GM23338 (cell line): ENCODE measurements at regions not wholly inside any gene's neighbourhood (a gene's known extent, or its start where the extent isn't known, plus 50 kb on each side); places are given as distances from the start of the nearest gene placed in this dataset.

Experiments
- CREB1 ChIP-seq: fragments of 250-450 bp; sonication (Bioruptor Pico); IDR thresholded peaks from 2 replicates; pipeline ENCODE4 v1.5.0; 2020; ENCODE audit warnings: low read depth, mild to moderate bottlenecking, moderate library complexity
- CTCF ChIP-seq, 2 experiments: fragments of 200-600 bp in 1 of 2; sonication (generic) in 1 of 2; conservative IDR thresholded peaks; 2 replicates each; pipeline versions ENCODE4 v1.5.1 to v1.6.1; 2016 to 2017; ENCODE audit warnings: antibody characterized with exemption in 2 of 2, low read depth in 2 of 2, mild to moderate bottlenecking in 2 of 2, moderate library complexity in 1 of 2
- ETS1 ChIP-seq: IDR thresholded peaks from 2 replicates; pipeline ENCODE4 v1.6.1; 2016; ENCODE audit warnings: antibody characterized with exemption
- EZH2 ChIP-seq: fragments of 200-600 bp; sonication (generic); IDR thresholded peaks from one replicate; pipeline ENCODE4 v1.8.0; 2017; ENCODE audit warnings: antibody characterized with exemption, mild to moderate bottlenecking, low read depth; ENCODE audit not compliant: unreplicated experiment
- EZH2phosphoT487 ChIP-seq: fragments of 200-600 bp; sonication (generic); IDR thresholded peaks from one replicate; pipeline ENCODE4 v1.8.1; 2018; ENCODE audit warnings: antibody characterized with exemption; ENCODE audit not compliant: unreplicated experiment
- JUNB ChIP-seq: IDR thresholded peaks from one replicate; pipeline ENCODE4 v1.6.1; 2016; ENCODE audit warnings: antibody characterized with exemption; ENCODE audit not compliant: unreplicated experiment
- POLR2AphosphoS5 ChIP-seq: IDR thresholded peaks from 2 replicates; pipeline ENCODE4 v1.6.1; 2016; ENCODE audit warnings: antibody characterized with exemption, low read depth
- REST ChIP-seq: IDR thresholded peaks from one replicate; pipeline ENCODE4 v1.6.1; 2018; ENCODE audit warnings: antibody characterized with exemption; ENCODE audit not compliant: unreplicated experiment
- STAT1 ChIP-seq: IDR thresholded peaks from one replicate; pipeline ENCODE4 v1.6.1; 2016; ENCODE audit warnings: antibody characterized with exemption; ENCODE audit not compliant: unreplicated experiment
- ZNF114 ChIP-seq: fragments of 250-450 bp; sonication (Bioruptor Pico); IDR thresholded peaks from 2 replicates; pipeline ENCODE4 v1.5.0; 2020; ENCODE audit warnings: mild to moderate bottlenecking, moderate library complexity
- ZNF331 ChIP-seq: fragments of 250-450 bp; sonication (Bioruptor Pico); IDR thresholded peaks from 2 replicates; pipeline ENCODE4 v1.5.0; 2020; ENCODE audit warnings: low read depth, mild to moderate bottlenecking, moderate library complexity

- TF ChIP-seq CTCF (conservative IDR thresholded peaks at IDR 0.05; ENCODE audit: low read depth in 2 of 2) (no peak), EZH2 (no peak), POLR2AphosphoS5 (no peak), EZH2phosphoT487 (no peak), REST (no peak), CREB1 (CRISPR knock-in tag) (no peak), JUNB (no peak), STAT1 (no peak), ZNF114 (CRISPR knock-in tag) (no peak), ETS1 (no peak), ZNF331 (CRISPR knock-in tag) (no peak)
These were observed 304.5 kb upstream of the NECTIN3 start for GRCh38 chr3:110767156-110767555.
